ENCODE measurements at regions not wholly inside any gene's neighbourhood (a gene's known extent, or its start where the extent isn't known, plus 50 kb on each side); places are given as distances from the start of the nearest gene placed in this dataset.

DNA sequence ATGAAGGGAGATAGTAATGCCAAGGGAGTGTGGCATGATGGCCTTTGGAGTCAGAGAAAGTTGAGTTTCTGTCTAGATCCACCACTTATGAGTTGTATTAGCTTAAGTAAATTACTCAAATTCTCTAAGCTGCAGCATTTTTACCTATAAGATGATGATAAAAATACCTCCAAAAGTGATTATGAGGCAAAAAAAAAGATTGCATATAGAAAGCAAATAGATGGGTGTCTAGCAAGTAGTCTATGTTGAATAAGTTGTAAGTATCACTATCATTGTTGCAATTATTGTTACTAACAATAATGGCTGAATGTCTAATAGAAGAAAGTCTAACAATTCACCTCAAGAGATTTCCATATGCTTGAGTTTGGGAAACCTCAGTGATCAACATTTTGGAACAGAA, 959.2 kb upstream of the GJE1 start:
- TF ChIP-seq, protein P1, sequence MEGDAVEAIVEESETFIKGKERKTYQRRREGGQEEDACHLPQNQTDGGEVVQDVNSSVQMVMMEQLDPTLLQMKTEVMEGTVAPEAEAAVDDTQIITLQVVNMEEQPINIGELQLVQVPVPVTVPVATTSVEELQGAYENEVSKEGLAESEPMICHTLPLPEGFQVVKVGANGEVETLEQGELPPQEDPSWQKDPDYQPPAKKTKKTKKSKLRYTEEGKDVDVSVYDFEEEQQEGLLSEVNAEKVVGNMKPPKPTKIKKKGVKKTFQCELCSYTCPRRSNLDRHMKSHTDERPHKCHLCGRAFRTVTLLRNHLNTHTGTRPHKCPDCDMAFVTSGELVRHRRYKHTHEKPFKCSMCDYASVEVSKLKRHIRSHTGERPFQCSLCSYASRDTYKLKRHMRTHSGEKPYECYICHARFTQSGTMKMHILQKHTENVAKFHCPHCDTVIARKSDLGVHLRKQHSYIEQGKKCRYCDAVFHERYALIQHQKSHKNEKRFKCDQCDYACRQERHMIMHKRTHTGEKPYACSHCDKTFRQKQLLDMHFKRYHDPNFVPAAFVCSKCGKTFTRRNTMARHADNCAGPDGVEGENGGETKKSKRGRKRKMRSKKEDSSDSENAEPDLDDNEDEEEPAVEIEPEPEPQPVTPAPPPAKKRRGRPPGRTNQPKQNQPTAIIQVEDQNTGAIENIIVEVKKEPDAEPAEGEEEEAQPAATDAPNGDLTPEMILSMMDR (IDR thresholded peaks at IDR 0.05; ENCODE audit: poor library complexity) = no peak
- TF ChIP-seq EZH2 (IDR thresholded peaks at IDR 0.05; ENCODE audit: borderline replicate concordance) = no peak

Data from hepatocyte (in vitro differentiated cells).